ENCODE measurements at regions not wholly inside any gene's neighbourhood (a gene's known extent, or its start where the extent isn't known, plus 50 kb on each side); places are given as distances from the start of the nearest gene placed in this dataset.
"Not testable (repeated sequence)": the region's sequence is repeated elsewhere in the genome, so short reads cannot be mapped to it uniquely, and the experiment has no call there.

GRCh38 chr12:20055856-20056255 lies 312.5 kb upstream of the PDE3A start:
- DNase-seq (ENCODE audit: low read depth in 4 of 6, low spot score in 6 of 6) = no peak
- H3K4me3 ChIP-seq (ENCODE audit: low read depth, low read length) = no peak overlapping the region
- no peak overlapping the region for H3K27ac ChIP-seq (ENCODE audit: low read depth, low read length)
- no peaks in the 10 kb centered on the region for H3K27me3 ChIP-seq (ENCODE audit: control insufficient read depth, insufficient read depth, low read length)
- WGBS (ENCODE audit: insufficient coverage) = no CpG with 5 or more reads among the region's 3 CpGs
- H3K36me3 ChIP-seq (ENCODE audit: control insufficient read depth, insufficient read depth, low read length) = no peaks in the 10 kb centered on the region
- H3K9me3 ChIP-seq (ENCODE audit: control insufficient read depth, insufficient read depth, low read length) = no peaks in the 10 kb centered on the region
- no peaks in the 10 kb centered on the region for H3K4me1 ChIP-seq (ENCODE audit: control insufficient read depth, insufficient read depth, low read length)

- Histone ChIP-seq H3K4me1 (ENCODE audit: control insufficient read depth, insufficient read depth, low read length) (no peaks in the 10 kb centered on the region), H3K36me3 (ENCODE audit: control insufficient read depth, insufficient read depth, low read length) (no peaks in the 10 kb centered on the region), H3K27me3 (ENCODE audit: control insufficient read depth, insufficient read depth, low read length) (no peaks in the 10 kb centered on the region), H3K27ac (ENCODE audit: low read depth, low read length) (no peak overlapping the region), H3K4me3 (ENCODE audit: low read depth, low read length) (no peak overlapping the region), H3K9me3 (ENCODE audit: control insufficient read depth, insufficient read depth, low read length) (no peaks in the 10 kb centered on the region)
- DNase-seq (ENCODE audit: low read depth in 4 of 6, low spot score in 6 of 6) = no peak
- WGBS (ENCODE audit: insufficient coverage) = 100% methylated on average over 1 of the region's 5 CpGs
Observed at GRCh38 chr12:20057398-20057797, 310.9 kb upstream of the PDE3A start.

- Histone ChIP-seq H3K27ac (ENCODE audit: low read depth, low read length) (no peak overlapping the region), H3K4me3 (ENCODE audit: low read depth, low read length) (no peak overlapping the region), H3K27me3 (ENCODE audit: control insufficient read depth, insufficient read depth, low read length) (no peaks in the 10 kb centered on the region), H3K36me3 (ENCODE audit: control insufficient read depth, insufficient read depth, low read length) (no peaks in the 10 kb centered on the region), H3K9me3 (ENCODE audit: control insufficient read depth, insufficient read depth, low read length) (no peaks in the 10 kb centered on the region), H3K4me1 (ENCODE audit: control insufficient read depth, insufficient read depth, low read length) (no peaks in the 10 kb centered on the region)
- peak in 1 of 6 donors; percentile 20 for DNase-seq (ENCODE audit: low read depth in 4 of 6, low spot score in 6 of 6)
- 67% methylated on average over 1 of the region's 6 CpGs for WGBS (ENCODE audit: insufficient coverage)
Observed at GRCh38 chr12:20063116-20063515, 305.2 kb upstream of the PDE3A start.

- Histone ChIP-seq H3K9me3 (ENCODE audit: control insufficient read depth, insufficient read depth, low read length) (no peaks in the 10 kb centered on the region), H3K4me3 (ENCODE audit: low read depth, low read length) (no peak overlapping the region), H3K36me3 (ENCODE audit: control insufficient read depth, insufficient read depth, low read length) (no peaks in the 10 kb centered on the region), H3K4me1 (ENCODE audit: control insufficient read depth, insufficient read depth, low read length) (no peaks in the 10 kb centered on the region), H3K27me3 (ENCODE audit: control insufficient read depth, insufficient read depth, low read length) (no peaks in the 10 kb centered on the region), H3K27ac (ENCODE audit: low read depth, low read length) (no peak overlapping the region)
- 48% methylated on average over 3 of the region's 3 CpGs for WGBS (ENCODE audit: insufficient coverage)
- no peak for DNase-seq (ENCODE audit: low read depth in 4 of 6, low spot score in 6 of 6)
Observed at GRCh38 chr12:20077618-20078017, 290.7 kb upstream of the PDE3A start.

GRCh38 chr12:20089077-20089476 lies 279.3 kb upstream of the PDE3A start:
- WGBS (ENCODE audit: insufficient coverage) = 96% methylated on average over 4 of the region's 6 CpGs
- Histone ChIP-seq H3K36me3 (ENCODE audit: control insufficient read depth, insufficient read depth, low read length) (no peaks in the 10 kb centered on the region), H3K9me3 (ENCODE audit: control insufficient read depth, insufficient read depth, low read length) (no peaks in the 10 kb centered on the region), H3K4me3 (ENCODE audit: low read depth, low read length) (no peak overlapping the region), H3K27me3 (ENCODE audit: control insufficient read depth, insufficient read depth, low read length) (no peaks in the 10 kb centered on the region), H3K4me1 (ENCODE audit: control insufficient read depth, insufficient read depth, low read length) (no peaks in the 10 kb centered on the region), H3K27ac (ENCODE audit: low read depth, low read length) (no peak overlapping the region)
- no peak for DNase-seq (ENCODE audit: low read depth in 4 of 6, low spot score in 6 of 6)

- not testable (repeated sequence) for H3K4me1 ChIP-seq (ENCODE audit: control insufficient read depth, insufficient read depth, low read length); H3K27me3 ChIP-seq (ENCODE audit: control insufficient read depth, insufficient read depth, low read length); H3K27ac ChIP-seq (ENCODE audit: low read depth, low read length); H3K9me3 ChIP-seq (ENCODE audit: control insufficient read depth, insufficient read depth, low read length); DNase-seq (ENCODE audit: low read depth in 4 of 6, low spot score in 6 of 6); H3K36me3 ChIP-seq (ENCODE audit: control insufficient read depth, insufficient read depth, low read length); H3K4me3 ChIP-seq (ENCODE audit: low read depth, low read length)
- WGBS (ENCODE audit: insufficient coverage) = 96% methylated on average over 32 of the region's 32 CpGs
Observed at GRCh38 chr12:20093190-20093810, 275.0 kb upstream of the PDE3A start.

GRCh38 chr12:20096430-20096829 lies 271.9 kb upstream of the PDE3A start:
- Histone ChIP-seq H3K27ac (ENCODE audit: low read depth, low read length) (no peak overlapping the region), H3K27me3 (ENCODE audit: control insufficient read depth, insufficient read depth, low read length) (no peaks in the 10 kb centered on the region), H3K4me3 (ENCODE audit: low read depth, low read length) (no peak overlapping the region), H3K9me3 (ENCODE audit: control insufficient read depth, insufficient read depth, low read length) (no peaks in the 10 kb centered on the region), H3K4me1 (ENCODE audit: control insufficient read depth, insufficient read depth, low read length) (no peaks in the 10 kb centered on the region), H3K36me3 (ENCODE audit: control insufficient read depth, insufficient read depth, low read length) (no peaks in the 10 kb centered on the region)
- DNase-seq (ENCODE audit: low read depth in 4 of 6, low spot score in 6 of 6) = no peak
- 91% methylated on average over 6 of the region's 6 CpGs for WGBS (ENCODE audit: insufficient coverage)

- WGBS (ENCODE audit: insufficient coverage) = no CpG with 5 or more reads among the region's 2 CpGs
- no peak for DNase-seq (ENCODE audit: low read depth in 4 of 6, low spot score in 6 of 6)
- Histone ChIP-seq H3K36me3 (ENCODE audit: control insufficient read depth, insufficient read depth, low read length) (no peaks in the 10 kb centered on the region), H3K27me3 (ENCODE audit: control insufficient read depth, insufficient read depth, low read length) (no peaks in the 10 kb centered on the region), H3K4me1 (ENCODE audit: control insufficient read depth, insufficient read depth, low read length) (no peaks in the 10 kb centered on the region), H3K9me3 (ENCODE audit: control insufficient read depth, insufficient read depth, low read length) (no peaks in the 10 kb centered on the region), H3K27ac (ENCODE audit: low read depth, low read length) (no peak overlapping the region), H3K4me3 (ENCODE audit: low read depth, low read length) (no peak overlapping the region)
Observed at GRCh38 chr12:20097626-20098025, 270.7 kb upstream of the PDE3A start.

GRCh38 chr12:20099395-20100183 lies 268.7 kb upstream of the PDE3A start:
- Histone ChIP-seq H3K27ac (ENCODE audit: low read depth, low read length) (no peak overlapping the region), H3K4me3 (ENCODE audit: low read depth, low read length) (no peak overlapping the region), H3K36me3 (ENCODE audit: control insufficient read depth, insufficient read depth, low read length) (no peaks in the 10 kb centered on the region), H3K9me3 (ENCODE audit: control insufficient read depth, insufficient read depth, low read length) (no peaks in the 10 kb centered on the region), H3K27me3 (ENCODE audit: control insufficient read depth, insufficient read depth, low read length) (no peaks in the 10 kb centered on the region), H3K4me1 (ENCODE audit: control insufficient read depth, insufficient read depth, low read length) (no peaks in the 10 kb centered on the region)
- no peak for DNase-seq (ENCODE audit: low read depth in 4 of 6, low spot score in 6 of 6)
- 61% methylated on average over 4 of the region's 5 CpGs for WGBS (ENCODE audit: insufficient coverage)

GRCh38 chr12:20101046-20101445 lies 267.3 kb upstream of the PDE3A start:
- no peaks in the 10 kb centered on the region for H3K9me3 ChIP-seq (ENCODE audit: control insufficient read depth, insufficient read depth, low read length)
- 89% methylated on average over 5 of the region's 5 CpGs for WGBS (ENCODE audit: insufficient coverage)

More at GRCh38 chr12:20101046-20101445, 267.3 kb upstream of the PDE3A start:
- Histone ChIP-seq H3K4me3 (ENCODE audit: low read depth, low read length) (no peak overlapping the region), H3K27ac (ENCODE audit: low read depth, low read length) (no peak overlapping the region), H3K36me3 (ENCODE audit: control insufficient read depth, insufficient read depth, low read length) (no peaks in the 10 kb centered on the region), H3K4me1 (ENCODE audit: control insufficient read depth, insufficient read depth, low read length) (no peaks in the 10 kb centered on the region), H3K27me3 (ENCODE audit: control insufficient read depth, insufficient read depth, low read length) (no peaks in the 10 kb centered on the region)
- DNase-seq (ENCODE audit: low read depth in 4 of 6, low spot score in 6 of 6) = no peak

All from spinal cord (tissue), 9 donors.